ENCODE measurements at regions not wholly inside any gene's neighbourhood (a gene's known extent, or its start where the extent isn't known, plus 50 kb on each side); places are given as distances from the start of the nearest gene placed in this dataset.
"Not testable (repeated sequence)": the region's sequence is repeated elsewhere in the genome, so short reads cannot be mapped to it uniquely, and the experiment has no call there.

- Mint-ChIP-seq H3K4me1 (no peaks in the 10 kb centered on the region), H3K27me3 (no peaks in the 10 kb centered on the region), H3K4me3 (no peak overlapping the region), H3K36me3 (ENCODE audit: low read depth) (no peaks in the 10 kb centered on the region), H3K27ac (no peak overlapping the region)
- DNase-seq (no peak), ATAC-seq (no peak)
- H3K9me3 ChIP-seq (ENCODE audit: control insufficient read depth, low read length, poor library complexity, severe bottlenecking) = no peaks in the 10 kb centered on the region
These were observed 914.7 kb downstream of the PLOD2 start for GRCh38 chr3:145246291-145246690.

GRCh38 chr3:145248928-145249327 is 912.1 kb downstream of the PLOD2 start:
- Mint-ChIP-seq H3K27me3 (no peaks in the 10 kb centered on the region), H3K4me1 (no peaks in the 10 kb centered on the region), H3K4me3 (no peak overlapping the region), H3K36me3 (ENCODE audit: low read depth) (no peaks in the 10 kb centered on the region), H3K27ac (no peak overlapping the region)
- no peak for DNase-seq
- no peaks in the 10 kb centered on the region for H3K9me3 ChIP-seq (ENCODE audit: control insufficient read depth, low read length, poor library complexity, severe bottlenecking)
- no peak for ATAC-seq

DNA sequence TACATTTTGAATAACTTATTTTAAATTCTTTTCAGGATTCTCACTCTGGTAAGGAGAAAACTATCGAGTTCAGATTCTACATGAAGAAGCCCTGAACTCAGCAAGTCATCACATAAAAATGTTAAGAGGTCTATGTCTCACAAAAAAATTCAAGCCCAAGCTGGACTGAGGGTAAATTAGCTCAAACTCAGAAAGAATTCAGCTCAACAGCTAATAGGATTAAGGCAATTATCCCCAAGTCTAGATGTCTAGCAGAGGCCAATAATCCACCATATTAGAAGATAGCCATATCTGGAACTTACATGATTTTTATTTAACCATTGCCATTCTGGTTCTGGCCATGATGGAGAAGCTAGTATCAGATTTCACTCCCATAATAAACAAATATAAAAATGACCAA is 909.7 kb downstream of the PLOD2 start:
- no peaks in the 10 kb centered on the region for H3K9me3 ChIP-seq (ENCODE audit: control insufficient read depth, low read length, poor library complexity, severe bottlenecking)
- Mint-ChIP-seq H3K36me3 (ENCODE audit: low read depth) (no peaks in the 10 kb centered on the region), H3K4me1 (no peaks in the 10 kb centered on the region), H3K4me3 (no peak overlapping the region), H3K27me3 (no peaks in the 10 kb centered on the region), H3K27ac (no peak overlapping the region)
- ATAC-seq (no peak), DNase-seq (no peak)

- DNase-seq; ATAC-seq; H3K4me3 Mint-ChIP-seq; H3K27me3 Mint-ChIP-seq; H3K9me3 ChIP-seq (ENCODE audit: control insufficient read depth, low read length, poor library complexity, severe bottlenecking); H3K4me1 Mint-ChIP-seq; H3K36me3 Mint-ChIP-seq (ENCODE audit: low read depth); H3K27ac Mint-ChIP-seq: not testable (repeated sequence)
These were observed 903.0 kb downstream of the PLOD2 start for GRCh38 chr3:145257967-145258366.

DNA sequence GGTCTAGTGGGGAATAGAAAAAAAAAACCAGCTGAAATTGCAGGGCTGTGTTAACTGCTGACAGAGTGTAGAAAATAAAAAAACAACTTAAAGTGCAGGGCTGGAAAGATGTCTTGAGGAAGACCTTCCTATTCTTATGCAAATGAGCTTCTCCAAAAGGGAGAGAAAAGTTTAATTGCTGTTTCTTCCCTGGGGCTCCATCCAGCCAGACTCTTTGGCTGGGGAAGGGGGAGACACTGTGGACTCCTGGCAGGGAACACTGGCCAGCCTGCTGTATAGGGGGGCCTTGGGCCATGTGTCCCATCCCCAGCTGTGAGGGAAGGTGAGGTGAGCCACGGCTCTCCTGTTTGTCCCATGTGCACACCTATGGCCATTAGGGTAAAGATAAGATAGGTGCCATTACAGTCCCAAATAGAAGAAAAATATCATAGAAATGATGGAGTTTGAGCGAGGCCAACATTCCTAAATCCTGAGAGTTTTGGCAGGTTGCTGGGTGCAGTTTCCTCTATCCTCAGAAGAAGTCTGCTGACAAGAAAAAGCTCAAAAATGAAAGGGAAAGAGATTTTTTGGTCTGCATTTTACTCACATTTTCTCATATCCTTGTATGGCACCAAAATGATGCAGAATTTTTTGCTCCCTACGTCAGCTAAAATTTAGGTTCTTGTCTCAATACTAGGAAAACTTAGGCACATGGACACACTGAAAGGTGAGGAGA is 901.7 kb downstream of the PLOD2 start:
- H3K9me3 ChIP-seq (ENCODE audit: control insufficient read depth, low read length, poor library complexity, severe bottlenecking) = no peaks in the 10 kb centered on the region
- Mint-ChIP-seq H3K4me3 (no peak overlapping the region), H3K27me3 (no peaks in the 10 kb centered on the region), H3K4me1 (no peaks in the 10 kb centered on the region), H3K36me3 (ENCODE audit: low read depth) (no peaks in the 10 kb centered on the region), H3K27ac (no peak overlapping the region)
- ATAC-seq (no peak), DNase-seq (no peak)

- not testable (repeated sequence) for DNase-seq; H3K27me3 Mint-ChIP-seq; H3K4me3 Mint-ChIP-seq; H3K27ac Mint-ChIP-seq; H3K4me1 Mint-ChIP-seq; ATAC-seq; H3K36me3 Mint-ChIP-seq (ENCODE audit: low read depth); H3K9me3 ChIP-seq (ENCODE audit: control insufficient read depth, low read length, poor library complexity, severe bottlenecking)
These were observed 897.5 kb downstream of the PLOD2 start for GRCh38 chr3:145263458-145263857.

DNA sequence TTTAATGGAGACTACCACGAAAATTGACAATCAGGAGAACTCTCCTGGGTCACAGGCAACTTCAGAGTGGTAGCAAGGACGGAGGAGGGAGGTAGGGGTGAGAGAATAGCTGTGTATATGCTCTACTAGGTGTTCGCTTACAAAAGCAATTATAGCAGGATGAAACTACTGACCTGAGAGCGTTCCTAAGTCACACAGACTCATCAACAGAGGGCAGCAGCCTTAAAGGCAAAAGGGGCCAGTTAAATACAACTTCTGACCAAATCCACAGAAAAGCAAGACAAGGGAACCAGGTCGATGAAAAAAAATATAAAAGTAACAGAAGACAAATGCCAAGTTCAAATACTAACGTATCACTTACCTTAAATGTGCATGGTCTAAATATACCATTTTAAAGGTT is 894.6 kb downstream of the PLOD2 start:
- ATAC-seq = no peak
- Mint-ChIP-seq H3K27ac (no peak overlapping the region), H3K36me3 (ENCODE audit: low read depth) (no peaks in the 10 kb centered on the region), H3K4me1 (no peaks in the 10 kb centered on the region), H3K4me3 (no peak overlapping the region), H3K27me3 (no peaks in the 10 kb centered on the region)
- no peaks in the 10 kb centered on the region for H3K9me3 ChIP-seq (ENCODE audit: control insufficient read depth, low read length, poor library complexity, severe bottlenecking)
- no peak for DNase-seq

GRCh38 chr3:145269106-145269505 is 891.9 kb downstream of the PLOD2 start:
- ATAC-seq (no peak), DNase-seq (no peak)
- Mint-ChIP-seq H3K27me3 (no peaks in the 10 kb centered on the region), H3K27ac (no peak overlapping the region), H3K4me3 (no peak overlapping the region), H3K4me1 (no peaks in the 10 kb centered on the region), H3K36me3 (ENCODE audit: low read depth) (no peaks in the 10 kb centered on the region)
- no peaks in the 10 kb centered on the region for H3K9me3 ChIP-seq (ENCODE audit: control insufficient read depth, low read length, poor library complexity, severe bottlenecking)

DNA sequence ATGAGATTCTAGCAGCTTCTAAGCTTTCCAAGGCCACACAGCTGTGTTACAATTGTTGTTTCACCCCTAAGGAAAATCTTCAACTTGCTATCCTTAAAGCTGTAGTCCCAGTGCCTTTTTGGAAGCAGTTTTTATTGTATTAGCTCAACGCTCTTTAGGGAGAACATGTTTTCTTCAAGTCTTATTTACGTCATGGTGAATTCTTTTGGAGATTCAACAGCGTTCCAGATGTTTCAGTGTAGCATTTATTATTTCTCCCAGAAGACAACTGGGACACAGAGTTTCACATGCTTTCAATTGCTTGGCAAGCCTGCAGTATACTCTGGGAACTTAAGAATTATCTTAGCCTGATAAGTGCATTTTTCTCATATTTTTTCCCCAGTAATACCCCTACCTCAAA is 888.3 kb downstream of the PLOD2 start:
- Mint-ChIP-seq H3K4me1 (no peaks in the 10 kb centered on the region), H3K4me3 (no peak overlapping the region), H3K27me3 (no peaks in the 10 kb centered on the region), H3K36me3 (ENCODE audit: low read depth) (no peaks in the 10 kb centered on the region), H3K27ac (no peak overlapping the region)
- no peaks in the 10 kb centered on the region for H3K9me3 ChIP-seq (ENCODE audit: control insufficient read depth, low read length, poor library complexity, severe bottlenecking)
- DNase-seq = no peak
- no peak for ATAC-seq

DNA sequence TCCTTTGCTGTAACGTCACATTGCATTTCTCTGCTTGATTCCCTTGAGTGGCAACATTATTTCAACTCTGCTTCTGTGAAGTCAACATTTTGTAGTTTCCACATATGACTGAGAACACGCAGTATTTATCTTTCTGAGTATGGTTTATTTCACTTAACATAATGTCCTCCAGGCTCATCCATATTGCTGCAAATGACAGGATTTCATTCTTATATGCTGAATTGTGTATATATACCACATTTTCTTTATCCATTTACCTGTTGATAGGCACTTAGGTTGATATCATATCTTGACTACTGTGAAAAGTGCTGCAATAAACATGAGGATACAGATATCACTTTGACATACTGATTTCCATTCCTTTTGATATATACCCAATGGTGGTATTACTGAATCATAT is 878.5 kb downstream of the PLOD2 start:
- Mint-ChIP-seq H3K36me3 (ENCODE audit: low read depth) (no peaks in the 10 kb centered on the region), H3K4me1 (no peaks in the 10 kb centered on the region), H3K27ac (no peak overlapping the region), H3K27me3 (no peaks in the 10 kb centered on the region), H3K4me3 (no peak overlapping the region)
- ATAC-seq = no peak
- H3K9me3 ChIP-seq (ENCODE audit: control insufficient read depth, low read length, poor library complexity, severe bottlenecking) = no peaks in the 10 kb centered on the region
- DNase-seq = no peak

DNA sequence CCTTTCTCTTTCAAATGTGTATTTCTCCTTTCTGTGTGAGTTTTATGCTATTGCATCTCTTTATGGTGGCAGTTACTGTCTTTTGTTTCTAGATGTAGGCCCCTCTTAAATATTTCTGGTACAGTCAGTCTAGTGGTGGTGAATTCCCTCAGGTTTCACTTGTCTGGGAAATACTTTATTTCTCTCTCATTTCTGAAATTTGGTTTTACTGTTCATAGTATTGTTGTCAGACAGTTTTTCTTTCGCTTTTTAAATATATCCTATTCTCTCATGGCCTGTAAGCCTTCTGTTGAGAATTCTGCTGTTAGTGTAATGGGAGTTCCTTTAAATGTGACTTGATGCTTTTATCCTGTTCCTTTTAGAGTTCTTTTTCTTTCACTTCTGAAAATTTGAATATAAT is 874.0 kb downstream of the PLOD2 start:
- H3K27me3 Mint-ChIP-seq = no peaks in the 10 kb centered on the region

DNA sequence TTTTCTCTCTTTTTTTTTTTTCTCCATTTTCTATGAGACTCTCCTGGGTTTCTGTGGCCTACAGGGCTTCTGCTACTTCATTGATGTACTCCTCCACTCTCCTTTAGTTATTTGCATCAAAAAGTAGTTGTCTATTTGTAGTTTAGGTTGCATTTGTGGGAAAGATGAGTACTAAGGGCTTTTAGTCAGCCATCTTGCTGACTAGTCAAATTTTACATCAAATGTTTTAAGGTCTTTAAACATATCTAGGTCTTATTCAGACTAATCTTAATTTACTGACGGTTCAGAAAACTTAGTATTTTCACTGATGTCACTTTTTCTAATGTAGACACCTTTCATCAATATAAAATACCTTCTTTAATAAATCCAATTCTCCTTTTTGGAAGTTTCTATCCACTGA is 871.0 kb downstream of the PLOD2 start:
- DNase-seq (no peak), ATAC-seq (no peak)
- Mint-ChIP-seq H3K4me3 (no peak overlapping the region), H3K4me1 (no peaks in the 10 kb centered on the region), H3K36me3 (ENCODE audit: low read depth) (no peaks in the 10 kb centered on the region), H3K27ac (no peak overlapping the region), H3K27me3 (no peaks in the 10 kb centered on the region)
- peaks cover 3% of the 10 kb centered on the region for H3K9me3 ChIP-seq (ENCODE audit: control insufficient read depth, low read length, poor library complexity, severe bottlenecking)

More for the DNA sequence above, 874.0 kb downstream of the PLOD2 start:
- no peak overlapping the region for H3K4me3 Mint-ChIP-seq
- no peaks in the 10 kb centered on the region for H3K36me3 Mint-ChIP-seq (ENCODE audit: low read depth)
- H3K27ac Mint-ChIP-seq = no peak overlapping the region
- no peak for ATAC-seq
- H3K9me3 ChIP-seq (ENCODE audit: control insufficient read depth, low read length, poor library complexity, severe bottlenecking) = peaks cover 3% of the 10 kb centered on the region
- no peak for DNase-seq
- H3K4me1 Mint-ChIP-seq = no peaks in the 10 kb centered on the region

GRCh38 chr3:145294572-145294971 is 866.4 kb downstream of the PLOD2 start:
- DNase-seq (no peak), ATAC-seq (no peak)
- Mint-ChIP-seq H3K4me3 (no peak overlapping the region), H3K27ac (no peak overlapping the region), H3K27me3 (no peaks in the 10 kb centered on the region), H3K4me1 (no peaks in the 10 kb centered on the region), H3K36me3 (ENCODE audit: low read depth) (no peaks in the 10 kb centered on the region)
- no peaks in the 10 kb centered on the region for H3K9me3 ChIP-seq (ENCODE audit: control insufficient read depth, low read length, poor library complexity, severe bottlenecking)

DNA sequence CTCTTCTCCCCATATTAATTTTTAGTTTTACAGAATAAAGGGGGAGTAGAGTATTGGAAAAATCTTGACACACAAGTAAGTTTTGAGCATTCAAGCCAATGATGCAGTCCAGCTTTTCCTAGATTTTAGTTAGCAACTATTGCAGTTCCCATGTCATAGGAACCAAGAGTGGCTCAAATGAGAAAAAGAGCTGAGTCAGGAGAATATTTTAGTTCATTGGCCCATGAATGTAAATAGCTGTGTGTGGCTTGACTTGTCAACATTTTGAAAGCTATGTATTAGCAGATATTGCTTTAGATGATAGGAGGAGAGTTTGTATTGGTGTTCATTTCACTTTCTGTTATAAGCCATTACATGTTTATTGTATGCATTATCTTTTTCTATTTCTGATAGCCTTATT is 853.7 kb downstream of the PLOD2 start:
- Mint-ChIP-seq H3K4me1 (no peaks in the 10 kb centered on the region), H3K27ac (no peak overlapping the region), H3K4me3 (no peak overlapping the region), H3K36me3 (ENCODE audit: low read depth) (no peaks in the 10 kb centered on the region), H3K27me3 (no peaks in the 10 kb centered on the region)
- DNase-seq = no peak
- no peak for ATAC-seq
- H3K9me3 ChIP-seq (ENCODE audit: control insufficient read depth, low read length, poor library complexity, severe bottlenecking) = no peaks in the 10 kb centered on the region

Data from T-helper 17 cell (primary cell).